Right atrium auricular region (tissue), 2 donors: ENCODE measurements at regions not wholly inside any gene's neighbourhood (a gene's known extent, or its start where the extent isn't known, plus 50 kb on each side); places are given as distances from the start of the nearest gene placed in this dataset.

Source experiments
- DNase-seq: peaks from one replicate; pipeline ENCODE4 v3.0.0-alpha.2; 2019; ENCODE audit warnings: low spot score
- H3K27ac ChIP-seq, 2 donors: fragments of 200-600 bp; sonication (generic); 1 replicate in 1 of 2; 2 replicates in 1 of 2; pipeline ENCODE4 v1.5.1; 2016 to 2019
- H3K27me3 ChIP-seq, 2 donors: fragments of 200-600 bp; sonication (generic); one replicate each; pipeline versions ENCODE4 v1.5.1 to v1.6.0; 2017 to 2019
- H3K36me3 ChIP-seq: fragments of 200-600 bp; sonication (generic); one replicate; pipeline ENCODE4 v1.5.1; 2016
- H3K4me1 ChIP-seq, 2 donors: fragments of 200-600 bp; sonication (generic); one replicate each; pipeline versions ENCODE4 v1.5.1 to v1.6.0; 2017 to 2019
- H3K4me3 ChIP-seq, 2 donors: fragments of 200-600 bp; sonication (generic); 1 replicate in 1 of 2; 2 replicates in 1 of 2; pipeline ENCODE4 v1.5.1; 2017 to 2019; ENCODE audit warnings: mild to moderate bottlenecking in 1 of 2, moderate library complexity in 1 of 2
- H3K9me3 ChIP-seq, 2 donors: fragments of 200-600 bp; sonication (generic); one replicate each; pipeline ENCODE4 v1.5.1; 2019
- CTCF ChIP-seq, 2 donors: fragments of 200-600 bp; sonication (generic); IDR thresholded peaks; one replicate each; pipeline ENCODE4 v1.5.1; 2019; ENCODE audit warnings: antibody characterized with exemption in 2 of 2

GRCh38 chr2:2668681-2669265 lies 337.7 kb upstream of the MYT1L start:
- H3K4me1 ChIP-seq = no peaks in the 10 kb centered on the region
- no peak for DNase-seq
- no peak for TF ChIP-seq CTCF (IDR thresholded peaks at IDR 0.05)
- H3K27me3 ChIP-seq = no peaks in the 10 kb centered on the region
- H3K27ac ChIP-seq = no peak overlapping the region
- no peaks in the 10 kb centered on the region for H3K36me3 ChIP-seq
- H3K9me3 ChIP-seq = no peaks in the 10 kb centered on the region
- H3K4me3 ChIP-seq = no peak overlapping the region

GRCh38 chr2:2667690-2668089 lies 336.6 kb upstream of the MYT1L start:
- no peaks in the 10 kb centered on the region for H3K36me3 ChIP-seq
- H3K4me3 ChIP-seq = no peak overlapping the region
- no peaks in the 10 kb centered on the region for H3K9me3 ChIP-seq
- H3K27ac ChIP-seq = no peak overlapping the region
- no peak for DNase-seq
- H3K27me3 ChIP-seq = no peaks in the 10 kb centered on the region
- no peak for TF ChIP-seq CTCF (IDR thresholded peaks at IDR 0.05)
- no peaks in the 10 kb centered on the region for H3K4me1 ChIP-seq

- H3K9me3 ChIP-seq = no peaks in the 10 kb centered on the region
- no peaks in the 10 kb centered on the region for H3K36me3 ChIP-seq
- H3K27ac ChIP-seq = no peak overlapping the region
- no peak for DNase-seq
- H3K4me3 ChIP-seq = no peak overlapping the region
- peaks cover 0 to 7% of the 10 kb centered on the region in 2 donors for H3K4me1 ChIP-seq
- no peaks in the 10 kb centered on the region for H3K27me3 ChIP-seq
- no peak for TF ChIP-seq CTCF (IDR thresholded peaks at IDR 0.05)
Observed at GRCh38 chr2:2665834-2666133, 334.7 kb upstream of the MYT1L start.

- Histone ChIP-seq H3K27ac (no peak overlapping the region), H3K4me1 (peaks cover 0 to 7% of the 10 kb centered on the region in 2 donors), H3K9me3 (no peaks in the 10 kb centered on the region), H3K27me3 (no peaks in the 10 kb centered on the region), H3K4me3 (no peak overlapping the region), H3K36me3 (no peaks in the 10 kb centered on the region)
- TF ChIP-seq CTCF (IDR thresholded peaks at IDR 0.05) = no peak
- DNase-seq = no peak
Observed at GRCh38 chr2:2664989-2665833, 334.1 kb upstream of the MYT1L start.

- Histone ChIP-seq H3K9me3 (no peaks in the 10 kb centered on the region), H3K4me1 (peaks cover 0 to 7% of the 10 kb centered on the region in 2 donors), H3K4me3 (no peak overlapping the region), H3K27me3 (no peaks in the 10 kb centered on the region), H3K27ac (no peak overlapping the region), H3K36me3 (no peaks in the 10 kb centered on the region)
- no peak for DNase-seq
- no peak for TF ChIP-seq CTCF (IDR thresholded peaks at IDR 0.05)
Observed at GRCh38 chr2:2663401-2664036, 332.4 kb upstream of the MYT1L start.
